ENCODE measurements at regions not wholly inside any gene's neighbourhood (a gene's known extent, or its start where the extent isn't known, plus 50 kb on each side); places are given as distances from the start of the nearest gene placed in this dataset.

DNA sequence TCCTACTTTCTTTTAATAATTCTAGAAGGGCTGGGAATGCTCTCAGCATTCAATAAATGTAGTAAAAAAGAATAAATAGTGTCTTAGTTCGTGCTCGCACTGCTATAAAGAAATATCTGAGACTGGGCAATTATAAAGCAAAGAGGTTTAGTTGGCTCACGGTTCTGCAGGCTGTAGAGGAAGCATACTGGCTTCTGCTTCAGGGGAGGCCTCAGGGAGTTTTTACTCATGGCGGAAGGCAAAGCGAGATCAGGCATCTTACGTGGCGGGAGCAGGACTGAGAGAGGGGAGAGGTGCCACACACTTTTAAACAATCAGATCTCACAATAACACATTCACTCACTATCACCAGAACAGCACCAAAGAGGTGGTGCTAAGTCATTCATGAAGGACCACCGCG lies 103.0 kb upstream of the UBE2E2 start:
- Histone ChIP-seq H3K4me3 (no peak overlapping the region), H3K4me1 (no peaks in the 10 kb centered on the region), H3K27me3 (no peaks in the 10 kb centered on the region), H3K27ac (no peak overlapping the region), H3K36me3 (no peaks in the 10 kb centered on the region), H3K9me3 (no peaks in the 10 kb centered on the region)
- no peak for ATAC-seq
- DNase-seq: no peak
- intact Hi-C loops (cut with DNase I): no loop called here
- TF ChIP-seq, protein P1, sequence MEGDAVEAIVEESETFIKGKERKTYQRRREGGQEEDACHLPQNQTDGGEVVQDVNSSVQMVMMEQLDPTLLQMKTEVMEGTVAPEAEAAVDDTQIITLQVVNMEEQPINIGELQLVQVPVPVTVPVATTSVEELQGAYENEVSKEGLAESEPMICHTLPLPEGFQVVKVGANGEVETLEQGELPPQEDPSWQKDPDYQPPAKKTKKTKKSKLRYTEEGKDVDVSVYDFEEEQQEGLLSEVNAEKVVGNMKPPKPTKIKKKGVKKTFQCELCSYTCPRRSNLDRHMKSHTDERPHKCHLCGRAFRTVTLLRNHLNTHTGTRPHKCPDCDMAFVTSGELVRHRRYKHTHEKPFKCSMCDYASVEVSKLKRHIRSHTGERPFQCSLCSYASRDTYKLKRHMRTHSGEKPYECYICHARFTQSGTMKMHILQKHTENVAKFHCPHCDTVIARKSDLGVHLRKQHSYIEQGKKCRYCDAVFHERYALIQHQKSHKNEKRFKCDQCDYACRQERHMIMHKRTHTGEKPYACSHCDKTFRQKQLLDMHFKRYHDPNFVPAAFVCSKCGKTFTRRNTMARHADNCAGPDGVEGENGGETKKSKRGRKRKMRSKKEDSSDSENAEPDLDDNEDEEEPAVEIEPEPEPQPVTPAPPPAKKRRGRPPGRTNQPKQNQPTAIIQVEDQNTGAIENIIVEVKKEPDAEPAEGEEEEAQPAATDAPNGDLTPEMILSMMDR (IDR thresholded peaks at IDR 0.05): no peak

DNA sequence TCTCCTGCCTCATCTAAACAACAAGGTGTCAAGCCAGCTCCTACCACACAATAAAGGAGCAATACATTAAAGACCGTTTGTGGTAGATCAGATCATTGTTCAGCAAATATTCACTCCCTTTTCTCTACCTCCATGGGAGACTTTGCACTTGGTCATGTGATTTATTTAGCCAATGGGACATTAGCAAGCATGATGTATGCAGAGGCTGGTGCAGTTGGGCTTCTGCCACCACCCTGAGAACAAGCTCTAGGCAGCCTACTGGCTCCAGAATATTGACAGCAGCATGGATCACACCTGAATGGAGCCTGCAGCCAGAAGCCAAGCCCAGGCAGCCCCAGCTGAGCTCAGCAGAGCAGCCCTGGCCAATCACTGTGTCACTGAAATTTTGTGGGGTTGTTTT lies 99.4 kb upstream of the UBE2E2 start:
- no peaks in the 10 kb centered on the region for H3K36me3 ChIP-seq
- no peaks in the 10 kb centered on the region for H3K9me3 ChIP-seq
- H3K27me3 ChIP-seq: no peaks in the 10 kb centered on the region
- TF ChIP-seq, protein P1 (IDR thresholded peaks at IDR 0.05): no peak
- intact Hi-C loops (cut with DNase I): no loop called here
- DNase-seq (no peak), ATAC-seq (no peak)
- no peak overlapping the region for H3K27ac ChIP-seq
- no peak overlapping the region for H3K4me3 ChIP-seq
- H3K4me1 ChIP-seq: no peaks in the 10 kb centered on the region

DNA sequence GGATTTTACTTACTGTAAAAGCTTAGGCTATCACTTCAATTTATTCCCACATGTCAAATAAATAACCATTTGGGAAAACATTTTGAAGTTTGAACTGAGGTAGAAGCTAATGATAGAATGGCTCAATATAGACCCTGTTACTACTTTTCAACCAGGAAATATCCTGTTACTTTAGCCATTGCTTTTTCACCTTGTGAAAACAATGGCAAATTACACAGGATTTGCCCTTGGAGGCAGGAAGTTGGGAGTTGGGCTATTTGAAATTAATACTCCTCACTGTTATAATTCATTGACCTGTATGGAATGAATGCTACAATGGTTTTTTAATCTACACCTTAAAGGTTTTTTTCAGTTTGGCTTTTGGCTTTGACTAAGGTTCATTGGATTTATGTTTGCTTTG lies 98.1 kb upstream of the UBE2E2 start:
- Histone ChIP-seq H3K27me3 (no peaks in the 10 kb centered on the region), H3K9me3 (no peaks in the 10 kb centered on the region), H3K4me1 (no peaks in the 10 kb centered on the region), H3K4me3 (no peak overlapping the region), H3K27ac (no peak overlapping the region), H3K36me3 (no peaks in the 10 kb centered on the region)
- ATAC-seq (no peak), DNase-seq (no peak)
- TF ChIP-seq, protein P1 (IDR thresholded peaks at IDR 0.05): no peak
- intact Hi-C loops (cut with DNase I): no loop called here

DNA sequence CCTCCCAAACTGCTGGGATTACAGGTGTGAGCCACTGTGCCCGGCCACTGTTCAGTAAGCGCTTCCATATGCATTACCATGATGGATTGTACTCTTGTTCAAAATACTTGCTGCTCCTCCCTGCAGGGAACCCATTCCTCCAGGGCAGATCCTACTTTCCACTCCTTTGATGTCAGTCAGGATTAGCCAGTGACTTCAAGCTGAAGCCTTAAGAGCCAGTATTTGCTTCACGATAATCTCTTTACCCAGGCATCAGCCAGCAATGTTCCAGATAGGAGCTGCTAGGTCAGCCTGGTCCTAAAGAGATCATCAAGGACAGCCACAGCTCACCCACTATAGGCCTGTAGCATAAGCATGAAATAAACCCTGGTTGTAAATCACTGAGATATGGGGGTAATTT lies 96.5 kb upstream of the UBE2E2 start:
- intact Hi-C loops (cut with DNase I): no loop called here
- H3K27ac ChIP-seq: no peak overlapping the region
- ATAC-seq: no peak
- DNase-seq: no peak
- no peaks in the 10 kb centered on the region for H3K4me1 ChIP-seq
- TF ChIP-seq, protein P1 (IDR thresholded peaks at IDR 0.05): no peak
- H3K27me3 ChIP-seq: no peaks in the 10 kb centered on the region
- no peaks in the 10 kb centered on the region for H3K36me3 ChIP-seq
- H3K4me3 ChIP-seq: no peak overlapping the region
- H3K9me3 ChIP-seq: no peaks in the 10 kb centered on the region

DNA sequence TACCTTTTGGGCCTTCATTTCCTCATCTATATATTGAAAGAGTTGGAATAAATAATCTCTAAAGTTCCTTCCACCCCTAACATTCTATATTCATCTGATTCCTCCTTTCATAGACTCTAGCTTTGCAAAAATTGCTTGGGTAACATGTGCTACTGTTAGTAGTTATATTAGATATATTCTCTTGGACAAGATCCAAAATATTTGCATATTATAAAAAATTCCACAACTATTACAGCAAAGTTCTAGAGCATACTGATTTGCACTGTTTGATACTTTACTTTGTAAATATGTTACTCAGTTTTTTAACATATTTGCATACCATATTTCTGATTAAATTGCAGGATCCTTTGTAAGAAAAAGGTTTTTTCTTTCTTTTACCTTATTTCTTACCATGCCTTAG lies 95.9 kb upstream of the UBE2E2 start:
- H3K27ac ChIP-seq: no peak overlapping the region
- intact Hi-C loops (cut with DNase I): no loop called here
- no peaks in the 10 kb centered on the region for H3K9me3 ChIP-seq
- H3K4me3 ChIP-seq: no peak overlapping the region
- DNase-seq (no peak), ATAC-seq (no peak)
- no peaks in the 10 kb centered on the region for H3K4me1 ChIP-seq
- TF ChIP-seq, protein P1 (IDR thresholded peaks at IDR 0.05): no peak
- H3K36me3 ChIP-seq: no peaks in the 10 kb centered on the region
- no peaks in the 10 kb centered on the region for H3K27me3 ChIP-seq

Measured in left lung (tissue), 4 donors.